ENCODE measurements at regions not wholly inside any gene's neighbourhood (a gene's known extent, or its start where the extent isn't known, plus 50 kb on each side); places are given as distances from the start of the nearest gene placed in this dataset.
A peak's percentile ranks its signal among the peaks of the same experiment; 100 is the strongest.

GRCh38 chr10:33535866-33536265 lies 201.4 kb upstream of the NRP1 start:
- ATAC-seq (ENCODE audit: poor library complexity): no peak
- intact Hi-C loops (cut with DNase I): no loop called here
- no peak for DNase-seq

GRCh38 chr10:33534416-33534815 lies 199.9 kb upstream of the NRP1 start:
- DNase-seq (no peak), ATAC-seq (ENCODE audit: poor library complexity) (no peak)
- intact Hi-C loops (cut with DNase I): no loop called here

- DNase-seq (no peak), ATAC-seq (ENCODE audit: poor library complexity) (no peak)
- intact Hi-C loops (cut with DNase I): no loop called here
Observed at GRCh38 chr10:33533612-33534011, 199.1 kb upstream of the NRP1 start.

GRCh38 chr10:33532901-33533300 lies 198.4 kb upstream of the NRP1 start:
- intact Hi-C loops (cut with DNase I): no loop called here
- no peak for ATAC-seq (ENCODE audit: poor library complexity)
- no peak for DNase-seq

- intact Hi-C loops (cut with DNase I): no loop called here
- no peak for ATAC-seq (ENCODE audit: poor library complexity)
Observed at GRCh38 chr10:33529234-33529633, 194.8 kb upstream of the NRP1 start.

GRCh38 chr10:33524966-33525365 lies 190.5 kb upstream of the NRP1 start:
- DNase-seq: no peak
- intact Hi-C loops (cut with DNase I): no loop called here
- no peak for ATAC-seq (ENCODE audit: poor library complexity)

More at GRCh38 chr10:33529234-33529633, 194.8 kb upstream of the NRP1 start:
- DNase-seq: no peak

GRCh38 chr10:33524041-33524440 lies 189.6 kb upstream of the NRP1 start:
- intact Hi-C loops (cut with DNase I): no loop called here
- no peak for DNase-seq
- ATAC-seq (ENCODE audit: poor library complexity): no peak

- ATAC-seq (ENCODE audit: poor library complexity) (no peak), DNase-seq (no peak)
- intact Hi-C loops (cut with DNase I): no loop called here
Observed at GRCh38 chr10:33523236-33523792, 188.8 kb upstream of the NRP1 start.

GRCh38 chr10:33521904-33522303 lies 187.4 kb upstream of the NRP1 start:
- intact Hi-C loops (cut with DNase I): no loop called here
- DNase-seq: no peak

GRCh38 chr10:33521062-33521461 lies 186.6 kb upstream of the NRP1 start:
- ATAC-seq (ENCODE audit: poor library complexity): no peak
- no peak for DNase-seq
- intact Hi-C loops (cut with DNase I): no loop called here

More at GRCh38 chr10:33521904-33522303, 187.4 kb upstream of the NRP1 start:
- ATAC-seq (ENCODE audit: poor library complexity): no peak

- no peak for DNase-seq
- peak; percentile 45 for ATAC-seq (ENCODE audit: poor library complexity)
- intact Hi-C loops (cut with DNase I): no loop called here
Observed at GRCh38 chr10:33520223-33520622, 185.8 kb upstream of the NRP1 start.

- no peak for ATAC-seq (ENCODE audit: poor library complexity)
Observed at GRCh38 chr10:33519130-33519860, 184.8 kb upstream of the NRP1 start.

GRCh38 chr10:33510206-33510605 lies 175.7 kb upstream of the NRP1 start:
- ATAC-seq (ENCODE audit: poor library complexity): no peak
- intact Hi-C loops (cut with DNase I): no loop called here

More at GRCh38 chr10:33519130-33519860, 184.8 kb upstream of the NRP1 start:
- intact Hi-C loops (cut with DNase I): no loop called here
- DNase-seq: no peak

GRCh38 chr10:33509231-33509831 lies 174.9 kb upstream of the NRP1 start:
- peak; percentile 91 for ATAC-seq (ENCODE audit: poor library complexity)
- peak; percentile 46 for DNase-seq
- intact Hi-C loops (cut with DNase I): no loop called here

More at GRCh38 chr10:33510206-33510605, 175.7 kb upstream of the NRP1 start:
- DNase-seq: no peak

- no peak for ATAC-seq (ENCODE audit: poor library complexity)
- no peak for DNase-seq
- intact Hi-C loops (cut with DNase I): no loop called here
Observed at GRCh38 chr10:33507662-33508425, 173.4 kb upstream of the NRP1 start.

- ATAC-seq (ENCODE audit: poor library complexity) (no peak), DNase-seq (no peak)
- intact Hi-C loops (cut with DNase I): no loop called here
Observed at GRCh38 chr10:33506838-33507661, 172.6 kb upstream of the NRP1 start.

- intact Hi-C loops (cut with DNase I): no loop called here
- no peak for ATAC-seq (ENCODE audit: poor library complexity)
- no peak for DNase-seq
Observed at GRCh38 chr10:33506391-33506790, 171.9 kb upstream of the NRP1 start.

GRCh38 chr10:33501161-33501560 lies 166.7 kb upstream of the NRP1 start:
- no peak for DNase-seq
- intact Hi-C loops (cut with DNase I): no loop called here
- no peak for ATAC-seq (ENCODE audit: poor library complexity)
